ENCODE measurements at regions not wholly inside any gene's neighbourhood (a gene's known extent, or its start where the extent isn't known, plus 50 kb on each side); places are given as distances from the start of the nearest gene placed in this dataset.

- TF ChIP-seq EZH2 (IDR thresholded peaks at IDR 0.05; ENCODE audit: borderline replicate concordance, insufficient read depth, low read depth, low read length, poor library complexity, severe bottlenecking) (no peak), CTCF (IDR thresholded peaks at IDR 0.05) (no peak)
Measured at GRCh38 chr4:7132249-7132648, 60.1 kb upstream of the SORCS2 start.
